HG02870 (cell line): ENCODE measurements at regions not wholly inside any gene's neighbourhood (a gene's known extent, or its start where the extent isn't known, plus 50 kb on each side); places are given as distances from the start of the nearest gene placed in this dataset.
A peak's percentile ranks its signal among the peaks of the same experiment; 100 is the strongest.

Experiments used
- ATAC-seq: cut with Tn5 transposase; IDR thresholded peaks from one replicate; pipeline ENCODE4 v1.9.1; 2021; ENCODE audit warnings: mild to moderate bottlenecking, moderate library complexity; ENCODE audit not compliant: unreplicated experiment

DNA sequence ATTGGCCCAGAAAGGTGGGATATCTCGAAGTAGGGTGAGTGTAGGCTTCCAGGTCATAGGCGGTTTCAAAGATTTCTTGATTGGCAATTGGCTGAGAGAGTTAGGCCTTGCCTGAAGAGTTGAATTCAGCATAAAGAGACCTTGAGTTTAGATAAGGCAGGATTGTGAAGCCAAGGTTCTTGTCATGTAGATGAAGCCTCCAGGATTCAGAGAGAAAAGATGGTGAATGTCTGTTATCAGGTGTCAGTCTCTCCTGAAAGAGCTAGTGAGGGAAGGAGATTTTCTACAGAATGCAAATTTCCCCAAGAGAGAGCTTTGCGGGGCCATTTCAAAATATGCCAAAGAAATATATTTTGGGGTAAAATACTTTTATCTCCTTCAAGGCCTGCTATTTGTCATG, 217.0 kb upstream of the TLE3 start:
- ATAC-seq = no peak

- no peak for ATAC-seq
Measured at GRCh38 chr15:70314018-70314354, 216.3 kb upstream of the TLE3 start.

DNA sequence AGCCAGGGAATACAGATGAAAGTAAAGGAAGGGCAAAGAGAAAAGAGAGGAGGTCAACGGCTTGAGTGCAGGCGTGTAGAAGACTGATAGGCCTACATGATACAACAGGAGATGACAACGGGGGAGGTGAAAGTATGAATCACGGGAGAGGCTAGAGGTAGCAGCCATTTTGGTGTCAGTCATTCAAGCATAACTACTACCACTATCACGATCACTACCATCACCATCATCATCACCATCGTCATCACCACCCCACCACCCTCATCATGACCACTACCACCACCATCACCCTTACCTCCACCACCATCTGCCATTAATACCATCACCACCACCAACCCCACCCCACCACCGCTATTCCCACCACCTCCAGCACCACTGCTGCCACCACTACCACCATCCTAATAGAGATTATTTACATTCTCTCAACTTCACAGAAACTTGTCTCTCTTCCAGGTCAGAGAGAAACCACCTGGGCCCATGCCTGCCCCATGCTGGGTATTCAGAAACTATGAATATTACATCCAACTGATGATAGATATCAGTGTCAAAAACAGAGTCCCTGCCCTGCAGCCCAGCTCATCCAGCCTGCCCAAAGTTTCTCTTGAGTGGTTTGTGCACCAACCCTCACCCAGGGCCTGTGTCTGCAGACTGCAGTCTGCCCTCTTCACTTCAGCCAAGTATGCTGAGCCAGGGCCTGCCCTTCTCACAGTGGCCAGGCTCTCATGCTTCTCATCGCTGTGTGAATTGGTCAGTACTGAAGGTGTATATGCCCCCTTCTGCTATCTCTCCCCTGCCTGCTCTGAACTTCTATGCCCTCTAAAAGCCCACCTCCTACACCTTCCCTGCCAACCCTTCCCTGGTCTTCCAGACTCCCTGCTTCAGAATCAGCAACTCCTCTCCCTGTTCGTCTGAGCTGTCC, 215.6 kb upstream of the TLE3 start:
- ATAC-seq = no peak

DNA sequence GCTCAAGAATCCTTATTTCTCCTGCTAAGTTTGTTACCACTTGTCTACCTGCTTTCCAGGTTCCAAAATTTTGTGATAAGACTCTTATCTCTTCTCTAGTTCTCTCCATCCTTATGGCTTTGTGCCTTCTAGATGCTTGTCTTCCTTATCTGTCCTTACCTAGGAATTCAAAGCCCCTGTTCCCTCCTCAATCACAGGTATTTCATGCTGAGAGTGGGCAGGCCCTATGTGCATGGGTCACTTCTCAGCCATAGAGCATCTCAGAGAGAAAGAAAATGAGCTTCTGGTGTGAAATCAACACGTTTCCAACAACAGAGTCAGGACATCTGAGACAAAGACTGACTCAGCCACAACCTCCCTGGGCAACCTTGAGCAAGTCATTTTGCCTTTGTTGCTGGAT, 214.1 kb upstream of the TLE3 start:
- ATAC-seq = no peak

DNA sequence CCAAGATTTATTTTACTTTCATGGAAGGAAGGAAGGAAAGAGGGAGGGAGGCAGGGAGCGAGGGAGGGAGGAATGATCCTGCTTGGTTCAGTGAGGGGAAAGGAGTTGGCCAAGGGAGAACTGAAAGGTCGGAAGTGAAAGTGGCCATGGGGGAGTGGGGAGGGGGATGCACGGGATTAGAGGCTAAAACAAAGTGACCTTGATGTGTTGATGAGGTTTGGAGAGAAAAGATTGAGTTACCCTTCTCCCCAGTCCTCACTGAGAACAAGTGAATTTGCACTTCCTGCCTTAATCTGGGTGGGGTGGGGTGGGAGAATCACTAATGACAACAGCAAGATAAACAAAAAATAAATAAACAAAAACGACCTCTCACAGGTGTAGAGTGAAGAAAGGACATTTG, 212.0 kb upstream of the TLE3 start:
- ATAC-seq = no peak

- ATAC-seq = no peak
Measured at GRCh38 chr15:70308735-70309434, 211.2 kb upstream of the TLE3 start.

DNA sequence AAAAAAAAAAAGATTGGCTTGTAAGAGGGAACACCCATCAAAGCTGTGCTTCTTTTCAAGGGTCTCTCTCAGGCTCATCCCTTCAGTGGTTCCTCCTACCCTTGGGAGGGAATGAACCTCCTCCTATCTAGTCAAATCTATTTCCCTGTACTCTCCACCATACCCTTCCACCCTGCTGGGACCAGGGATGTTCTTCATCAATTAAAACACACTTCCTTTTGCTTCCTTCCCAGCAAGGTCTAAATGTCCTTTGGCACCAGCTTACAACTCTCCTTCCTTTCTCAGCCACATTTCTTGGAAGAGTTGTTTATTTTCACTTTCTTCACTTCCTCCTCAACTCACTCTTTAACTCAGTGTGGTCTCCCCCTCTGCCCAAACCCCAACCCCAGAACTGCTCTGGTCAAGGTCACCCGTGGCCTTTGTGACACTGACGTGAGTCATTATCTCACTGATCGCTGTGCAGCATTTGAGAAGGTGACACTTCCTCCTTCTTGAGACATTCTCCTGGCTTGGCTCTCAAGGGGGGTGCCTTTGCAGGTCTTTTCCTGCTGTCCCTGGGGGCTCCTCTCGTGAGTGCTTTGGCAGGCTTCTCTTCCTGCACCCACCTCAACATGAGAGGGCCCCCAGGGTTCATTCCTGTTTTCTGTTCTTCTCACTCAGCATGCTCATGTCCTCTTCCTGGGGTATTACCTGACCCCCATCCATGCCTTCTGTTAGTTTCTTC, 210.5 kb upstream of the TLE3 start:
- no peak for ATAC-seq

DNA sequence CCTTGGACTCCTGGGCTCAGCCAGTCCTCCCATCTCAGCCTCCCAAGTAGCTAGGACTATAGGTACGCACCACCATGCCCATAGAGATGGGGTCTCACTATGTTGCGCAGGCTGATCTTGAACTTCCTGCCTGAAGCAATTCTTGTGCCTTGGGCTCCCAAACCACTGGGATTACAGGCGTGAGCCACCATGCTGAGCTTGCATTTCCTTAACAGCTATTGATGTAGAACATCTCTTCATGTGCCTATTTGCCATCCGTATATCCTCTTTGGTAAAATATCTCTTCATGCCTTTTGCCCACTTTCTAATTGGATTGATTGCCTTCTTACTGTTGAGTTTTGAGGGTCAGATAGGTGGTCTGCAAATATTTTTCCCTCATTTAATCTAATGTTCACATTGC, 208.9 kb upstream of the TLE3 start:
- no peak for ATAC-seq

DNA sequence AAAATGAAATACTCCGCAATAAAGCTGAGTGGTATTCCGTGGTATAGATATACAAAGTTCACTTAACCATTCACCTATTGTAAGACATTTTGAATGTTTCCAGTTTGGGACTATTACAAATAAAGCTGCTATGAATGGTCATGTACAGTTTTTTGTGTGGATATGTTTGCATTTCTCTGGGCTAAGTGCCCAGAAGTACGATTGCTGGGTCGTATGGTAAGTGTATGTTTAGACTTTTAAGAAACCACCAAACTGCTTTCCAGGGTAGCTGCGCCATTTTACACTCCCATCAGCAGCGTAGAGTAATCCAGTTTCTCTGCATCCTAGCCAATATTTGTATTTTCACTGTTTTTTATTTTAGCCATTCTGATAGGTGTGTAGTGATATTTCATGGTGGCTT, 208.4 kb upstream of the TLE3 start:
- no peak for ATAC-seq

GRCh38 chr15:70303981-70304380, 206.3 kb upstream of the TLE3 start:
- no peak for ATAC-seq

- no peak for ATAC-seq
Measured at GRCh38 chr15:70302360-70302759, 204.6 kb upstream of the TLE3 start.

GRCh38 chr15:70301396-70301795, 203.7 kb upstream of the TLE3 start:
- no peak for ATAC-seq

GRCh38 chr15:70299931-70300869, 202.5 kb upstream of the TLE3 start:
- ATAC-seq = peak; percentile 98

- ATAC-seq = no peak
Measured at GRCh38 chr15:70297465-70298058, 199.8 kb upstream of the TLE3 start.

GRCh38 chr15:70294731-70295305, 197.1 kb upstream of the TLE3 start:
- no peak for ATAC-seq

GRCh38 chr15:70293591-70294470, 196.1 kb upstream of the TLE3 start:
- ATAC-seq = no peak

GRCh38 chr15:70293138-70293537, 195.4 kb upstream of the TLE3 start:
- no peak for ATAC-seq

GRCh38 chr15:70292076-70292760, 194.5 kb upstream of the TLE3 start:
- ATAC-seq = no peak
